Putamen (tissue), 1 donor: ENCODE measurements at regions not wholly inside any gene's neighbourhood (a gene's known extent, or its start where the extent isn't known, plus 50 kb on each side); places are given as distances from the start of the nearest gene placed in this dataset.

ENCODE experiments used
- DNase-seq: peaks from one replicate; pipeline ENCODE4 v3.0.0-alpha.2; 2016; ENCODE audit warnings: low spot score

- no peak for DNase-seq
Measured at GRCh38 chr11:119885067-119885466, 156.1 kb upstream of the NECTIN1 start.

- DNase-seq = no peak
Measured at GRCh38 chr11:119882316-119882715, 153.3 kb upstream of the NECTIN1 start.

GRCh38 chr11:119880873-119881272, 151.9 kb upstream of the NECTIN1 start:
- no peak for DNase-seq

GRCh38 chr11:119880143-119880542, 151.1 kb upstream of the NECTIN1 start:
- no peak for DNase-seq

GRCh38 chr11:119878990-119879389, 150.0 kb upstream of the NECTIN1 start:
- DNase-seq = peak; percentile 40

GRCh38 chr11:119876841-119877240, 147.8 kb upstream of the NECTIN1 start:
- DNase-seq = no peak

GRCh38 chr11:119875841-119876600, 147.0 kb upstream of the NECTIN1 start:
- no peak for DNase-seq

- DNase-seq = no peak
Measured at GRCh38 chr11:119874660-119875238, 145.7 kb upstream of the NECTIN1 start.

- DNase-seq = no peak
Measured at GRCh38 chr11:119873761-119874421, 144.9 kb upstream of the NECTIN1 start.

- DNase-seq = no peak
Measured at GRCh38 chr11:119872611-119873310, 143.8 kb upstream of the NECTIN1 start.

GRCh38 chr11:119865661-119866156, 136.7 kb upstream of the NECTIN1 start:
- no peak for DNase-seq

- no peak for DNase-seq
Measured at GRCh38 chr11:119864836-119865235, 135.8 kb upstream of the NECTIN1 start.

GRCh38 chr11:119863851-119864601, 135.0 kb upstream of the NECTIN1 start:
- DNase-seq = no peak

GRCh38 chr11:119863236-119863635, 134.2 kb upstream of the NECTIN1 start:
- no peak for DNase-seq

- no peak for DNase-seq
Measured at GRCh38 chr11:119861160-119861559, 132.2 kb upstream of the NECTIN1 start.

GRCh38 chr11:119860561-119861094, 131.6 kb upstream of the NECTIN1 start:
- DNase-seq = no peak

GRCh38 chr11:119859684-119860083, 130.7 kb upstream of the NECTIN1 start:
- no peak for DNase-seq

- DNase-seq = no peak
Measured at GRCh38 chr11:119858288-119858687, 129.3 kb upstream of the NECTIN1 start.

- DNase-seq = no peak
Measured at GRCh38 chr11:119856681-119857485, 127.9 kb upstream of the NECTIN1 start.

GRCh38 chr11:119855066-119855465, 126.1 kb upstream of the NECTIN1 start:
- DNase-seq = no peak

GRCh38 chr11:119854521-119854920, 125.5 kb upstream of the NECTIN1 start:
- DNase-seq = no peak
